Left renal pelvis (tissue), 4 donors: ENCODE measurements at regions not wholly inside any gene's neighbourhood (a gene's known extent, or its start where the extent isn't known, plus 50 kb on each side); places are given as distances from the start of the nearest gene placed in this dataset.

Experiments
- DNase-seq, 4 donors: peaks; one replicate each; pipeline ENCODE4 v3.0.0-alpha.2; 2013; ENCODE audit warnings: low read depth in 4 of 4, low spot score in 3 of 4

DNA sequence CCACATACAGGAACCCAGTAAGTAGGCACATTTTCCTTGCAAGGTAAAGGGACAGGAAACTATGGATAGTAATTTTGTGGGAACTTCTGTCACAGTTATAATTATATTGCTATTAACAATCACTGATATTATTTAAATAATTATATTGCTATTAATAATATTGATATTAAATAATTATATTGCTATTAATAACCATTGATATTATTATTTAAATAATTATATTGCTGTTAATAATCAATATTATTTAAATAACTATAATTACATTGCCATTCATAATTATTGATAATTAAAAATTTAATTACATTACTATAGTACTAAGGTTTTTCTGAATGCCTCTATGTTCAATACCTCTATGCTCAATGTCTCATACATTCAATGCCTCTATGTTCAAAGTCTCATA is 385.6 kb upstream of the SGCD start:
- DNase-seq, result no peak

DNA sequence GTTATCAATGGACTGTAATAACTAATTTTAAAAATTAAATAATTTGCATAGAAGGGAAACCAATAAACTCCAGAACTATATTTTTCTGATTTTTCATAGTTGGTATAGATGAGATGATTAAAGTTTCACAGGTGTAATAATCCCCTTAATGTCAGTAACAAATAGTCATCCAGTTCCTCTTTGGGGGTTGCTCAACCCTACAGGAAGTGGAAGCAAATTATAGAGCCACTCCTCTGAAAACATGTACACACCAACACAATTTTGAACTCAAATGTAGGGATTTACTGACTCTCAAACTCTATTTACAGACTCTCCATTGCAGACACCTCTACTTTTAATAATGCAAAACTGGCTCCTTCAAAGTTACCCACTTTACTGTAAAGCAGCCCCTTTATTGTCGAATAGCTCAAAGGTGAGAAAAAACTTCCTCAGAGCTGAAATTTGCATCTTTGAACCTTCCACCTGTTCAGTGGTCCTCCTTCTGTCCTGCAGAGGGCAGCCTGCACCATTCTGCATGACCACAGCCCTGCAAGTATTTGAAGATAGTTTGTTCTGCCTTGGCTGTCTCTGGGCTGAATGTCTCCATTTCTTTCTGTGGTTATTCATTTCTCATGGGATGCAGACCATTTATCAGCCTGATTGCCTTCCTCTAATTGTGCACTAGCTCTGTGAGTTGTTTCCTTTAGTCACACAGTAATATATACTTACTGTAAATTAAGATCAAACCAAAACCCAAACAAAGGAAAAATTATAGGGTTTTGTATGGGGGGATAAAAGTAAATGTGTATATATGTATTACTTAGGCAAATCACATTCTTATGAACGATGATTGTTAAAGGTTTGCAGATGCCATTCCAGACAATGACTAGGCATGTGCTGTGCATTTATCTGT is 383.2 kb upstream of the SGCD start:
- DNase-seq, result peak; percentile 8 to 32 (median 26)

DNA sequence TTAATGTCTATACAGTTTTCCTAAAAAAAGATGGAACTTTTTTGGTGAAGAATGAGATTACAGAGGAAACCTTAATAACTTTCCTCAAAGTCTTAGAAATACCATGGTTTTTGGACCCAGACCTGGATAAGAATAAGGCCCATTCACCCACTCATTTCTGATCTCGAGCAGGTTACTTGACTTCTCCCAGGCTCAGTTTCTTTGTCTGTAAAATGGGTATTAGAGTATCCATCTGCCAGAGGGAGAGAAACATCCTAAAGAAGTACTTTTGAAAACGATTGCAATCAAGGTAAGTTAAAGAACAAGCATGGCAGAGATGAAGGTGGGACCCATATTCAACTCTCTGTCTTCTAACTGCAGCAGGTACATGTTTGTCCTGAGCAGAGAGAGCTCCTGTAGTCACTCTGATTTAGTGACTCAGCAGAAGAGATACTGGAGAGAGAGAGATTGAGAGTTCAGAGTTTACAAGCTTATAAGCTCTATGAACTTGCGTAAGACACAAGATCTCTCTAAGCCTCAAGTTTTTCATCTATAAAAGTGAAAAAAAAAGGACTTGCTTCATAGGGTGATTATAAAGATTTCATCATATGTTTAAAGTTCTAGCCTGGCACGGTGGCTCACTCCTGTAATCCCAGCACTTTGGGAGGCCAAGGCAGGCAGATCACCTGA is 379.4 kb upstream of the SGCD start:
- no peak for DNase-seq

DNA sequence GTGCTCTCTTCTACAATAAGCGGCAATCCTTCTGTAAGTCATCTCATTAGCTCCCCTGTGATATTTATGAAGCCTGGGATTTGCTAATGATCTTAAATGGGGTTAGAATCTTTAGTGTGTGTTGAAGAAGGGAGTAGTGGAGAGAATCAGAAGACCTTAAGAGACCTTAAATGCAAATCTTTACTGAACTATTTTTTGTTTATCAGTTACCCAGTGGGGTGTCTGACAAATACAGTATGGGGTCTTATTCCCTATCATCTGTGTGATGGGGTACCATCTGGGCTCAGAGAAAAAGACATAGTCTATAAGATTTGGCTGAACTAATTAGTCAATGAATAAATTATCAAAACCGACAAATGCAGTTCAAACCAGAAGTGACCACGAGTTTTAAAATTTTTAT is 378.4 kb upstream of the SGCD start:
- DNase-seq, result no peak

DNA sequence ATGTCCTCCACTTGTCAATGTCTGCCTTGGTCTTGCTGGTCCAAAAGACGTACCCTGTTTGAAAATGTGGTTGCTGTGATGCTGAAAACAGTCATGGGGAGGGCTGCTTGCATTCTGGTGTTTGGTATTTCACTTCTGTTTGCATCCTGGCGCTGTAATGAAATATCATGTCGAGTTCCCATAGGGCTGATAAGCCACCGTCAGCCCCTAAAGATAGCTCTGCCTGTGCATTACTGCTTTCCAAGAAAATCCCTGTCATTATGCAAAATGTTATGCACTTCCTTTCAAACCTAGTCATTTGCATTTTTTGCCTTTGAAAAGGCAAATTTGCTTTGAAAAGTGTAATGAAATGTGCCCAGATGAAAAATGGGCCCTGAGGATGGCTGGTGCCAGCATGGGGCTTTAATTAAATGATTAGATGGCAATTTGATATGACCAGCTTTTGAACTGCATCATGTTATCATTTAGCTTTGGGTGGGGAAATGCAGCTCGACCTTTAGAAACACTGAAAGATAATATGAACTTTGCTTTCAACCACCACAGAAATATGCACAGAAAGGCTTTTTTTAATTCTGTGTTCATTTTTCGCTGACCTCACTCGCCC is 374.4 kb upstream of the SGCD start:
- no peak for DNase-seq

DNA sequence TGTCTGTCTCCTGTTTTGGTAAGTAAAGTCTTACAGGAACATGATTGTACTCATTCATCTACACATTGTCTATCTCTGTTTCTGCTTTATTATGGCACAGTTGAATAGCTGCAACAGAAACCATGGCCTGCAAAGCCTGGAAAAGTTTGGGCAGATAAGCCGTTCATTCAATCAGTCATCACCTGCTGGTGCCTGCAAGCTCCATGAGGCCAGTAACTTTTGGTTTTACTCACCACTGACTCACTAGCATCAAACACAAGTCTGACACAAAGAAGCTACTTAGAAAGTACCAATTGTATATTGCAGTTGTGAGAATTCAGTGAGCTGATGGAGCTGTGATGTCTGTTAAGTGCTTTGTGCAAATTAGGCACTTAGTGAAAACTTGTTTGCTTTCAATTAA is 373.6 kb upstream of the SGCD start:
- DNase-seq, result no peak

DNA sequence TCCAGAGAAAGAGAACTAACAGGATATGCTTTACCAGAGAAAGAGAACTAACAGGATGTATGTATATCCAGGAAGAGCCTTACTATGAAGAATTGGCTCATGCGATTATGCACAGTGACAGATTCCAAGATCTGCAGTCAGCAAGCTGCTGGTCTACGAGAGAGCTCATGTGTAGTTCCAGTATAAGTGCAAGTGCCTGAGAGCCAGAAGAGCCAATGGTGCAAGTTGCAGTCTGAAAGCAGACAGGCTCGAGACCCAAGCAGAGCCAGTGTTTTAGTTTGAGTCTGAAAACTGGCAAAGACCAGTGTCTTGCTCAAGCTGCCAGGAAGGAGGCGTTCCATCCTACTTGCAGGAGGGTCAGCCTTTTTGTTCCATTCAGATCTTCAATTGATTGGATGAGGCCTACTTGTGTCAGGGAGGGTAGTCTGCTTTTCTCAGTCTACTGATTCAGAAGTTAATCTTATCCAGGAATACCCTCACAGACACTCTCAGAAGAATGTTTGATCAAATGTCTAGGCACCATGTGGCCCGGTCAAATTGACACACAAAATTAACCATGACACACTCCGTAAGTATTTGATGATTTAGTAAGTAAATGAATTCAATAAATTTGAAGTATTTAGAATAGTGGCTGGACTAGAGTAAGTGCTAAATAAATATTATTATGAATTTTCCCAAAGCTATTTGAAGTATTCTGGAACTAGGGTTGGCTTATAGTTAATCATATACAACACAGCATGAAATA is 372.1 kb upstream of the SGCD start:
- no peak for DNase-seq

DNA sequence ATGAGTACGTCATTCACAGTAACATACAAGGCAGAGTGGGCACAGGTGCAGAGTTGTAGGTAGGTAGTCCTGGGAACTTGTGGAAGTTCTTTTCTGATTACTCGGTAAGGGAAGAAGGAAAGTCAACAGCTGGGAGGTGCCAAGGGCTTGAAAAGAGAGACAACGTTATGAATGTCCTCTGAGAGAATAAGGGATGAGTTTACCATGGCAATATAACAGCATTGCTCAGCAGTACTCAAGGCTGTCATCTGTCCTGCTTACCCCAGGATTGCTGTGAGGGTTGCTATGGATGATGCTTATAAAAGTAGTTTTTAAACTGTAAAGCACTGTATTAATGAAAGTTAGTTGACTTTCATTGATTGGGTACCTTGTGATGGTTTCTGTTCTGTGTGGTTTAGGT is 369.1 kb upstream of the SGCD start:
- DNase-seq, result no peak

DNA sequence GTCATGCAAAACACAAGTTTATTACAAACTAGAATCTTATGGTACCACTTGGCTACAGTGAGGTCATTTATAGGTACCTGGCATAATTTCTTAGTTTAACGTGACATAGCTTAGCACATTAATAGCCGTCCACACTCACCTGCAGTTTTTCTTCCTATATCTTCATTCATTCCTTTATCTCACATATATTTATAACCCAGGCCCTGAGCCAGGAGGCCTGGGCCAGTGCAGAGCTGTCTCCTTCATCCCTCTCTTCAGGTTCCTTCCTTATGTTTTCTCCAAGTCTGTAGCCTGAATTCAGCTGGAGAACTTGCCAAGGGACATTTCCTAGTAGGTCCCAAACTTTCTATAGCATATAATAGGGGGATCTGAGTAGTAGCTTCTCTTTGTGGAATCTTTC is 367.9 kb upstream of the SGCD start:
- DNase-seq, result no peak

DNA sequence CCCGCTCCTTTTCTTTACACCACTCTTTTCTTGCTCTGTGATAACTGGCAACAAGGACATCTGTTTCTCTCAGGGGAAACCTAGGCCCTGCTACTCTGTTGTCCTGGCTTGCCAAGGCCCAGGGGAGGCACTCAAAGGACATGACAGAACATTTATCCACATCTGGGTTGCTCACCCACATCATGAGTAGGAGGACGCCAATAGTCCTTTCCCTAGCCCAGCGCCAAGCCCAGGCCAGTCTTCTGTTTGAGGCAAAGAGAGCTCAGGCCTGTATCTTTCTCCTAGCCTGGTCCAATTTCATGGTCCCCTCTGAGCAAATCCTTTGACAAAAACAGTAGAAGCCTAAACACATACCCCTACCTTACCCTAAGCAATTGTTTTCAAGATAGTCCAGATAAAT is 366.8 kb upstream of the SGCD start:
- DNase-seq, result no peak

DNA sequence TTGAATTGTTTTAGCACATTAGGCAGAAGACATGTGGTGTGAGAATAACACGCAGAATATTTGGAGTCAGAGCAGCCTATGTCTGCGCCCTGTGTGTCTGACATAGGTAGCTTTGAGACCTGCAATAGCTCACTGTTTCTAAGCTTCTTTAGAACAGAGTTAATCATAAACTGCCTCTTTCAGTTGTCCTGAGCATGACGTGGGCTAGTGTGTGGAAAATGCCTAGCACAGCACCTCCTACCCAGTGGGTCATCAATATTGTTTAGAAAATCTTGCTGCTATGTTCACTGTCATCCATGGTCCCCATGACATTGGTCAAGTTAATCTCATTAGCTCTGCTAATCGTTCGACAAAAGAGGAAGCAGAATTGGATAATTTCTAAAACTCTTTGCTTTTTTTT is 357.4 kb upstream of the SGCD start:
- no peak for DNase-seq

DNA sequence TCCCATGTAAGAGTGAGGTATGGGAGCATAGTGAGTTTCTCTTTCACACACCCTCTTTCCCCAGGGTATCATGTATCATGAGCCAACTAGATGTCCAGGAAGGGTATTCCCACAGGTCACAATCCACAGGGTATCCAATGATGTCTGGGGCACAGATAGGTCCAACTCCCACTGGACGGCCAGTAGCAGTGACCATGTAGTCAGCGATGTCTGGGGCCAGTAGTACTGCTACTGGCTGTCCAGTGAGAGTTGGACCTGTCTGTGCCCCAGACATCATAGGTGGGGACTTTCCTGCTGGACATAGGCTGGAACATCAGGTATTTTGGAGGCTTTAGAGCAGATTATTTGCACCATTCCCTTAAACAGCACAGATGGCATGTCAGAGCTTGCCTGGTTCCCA is 352.6 kb upstream of the SGCD start:
- no peak for DNase-seq

DNA sequence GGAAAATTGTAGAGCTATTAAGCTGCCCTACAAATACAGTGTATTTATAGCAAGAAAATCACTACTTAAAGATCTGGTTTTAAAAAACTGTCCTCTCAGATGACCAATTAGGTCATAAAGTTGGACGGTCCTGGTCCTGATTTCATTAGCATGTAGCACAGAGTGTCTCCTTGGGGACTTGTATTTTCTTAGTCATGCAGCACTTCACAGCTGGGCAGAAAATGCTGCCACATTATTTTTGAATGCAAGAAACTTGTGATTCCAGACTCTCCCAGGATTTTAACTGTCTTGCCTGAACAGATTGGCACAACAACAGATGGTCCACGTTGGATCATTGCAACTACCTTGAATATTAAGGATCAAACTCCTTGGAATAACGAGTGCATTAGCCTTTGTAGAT is 348.1 kb upstream of the SGCD start:
- DNase-seq, result no peak

DNA sequence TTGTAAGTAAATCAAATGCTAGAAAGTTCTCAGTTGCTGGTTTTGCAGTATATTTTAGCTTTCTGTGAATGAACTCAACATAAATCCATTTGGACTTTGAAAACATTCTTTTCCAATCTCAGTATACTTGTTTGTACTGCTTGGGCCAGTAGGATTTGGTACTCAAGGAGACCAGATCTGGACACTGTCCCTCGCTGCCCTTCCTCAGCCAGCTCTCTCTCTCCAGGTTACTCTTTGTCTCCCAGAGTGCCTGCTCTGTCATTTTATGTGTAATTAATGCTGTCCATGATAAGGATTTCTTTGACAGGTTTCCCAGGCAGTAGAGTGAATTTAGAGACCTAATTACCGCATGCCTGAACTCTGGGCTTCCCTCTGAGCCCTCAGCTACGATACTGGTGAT is 344.6 kb upstream of the SGCD start:
- DNase-seq, result no peak

DNA sequence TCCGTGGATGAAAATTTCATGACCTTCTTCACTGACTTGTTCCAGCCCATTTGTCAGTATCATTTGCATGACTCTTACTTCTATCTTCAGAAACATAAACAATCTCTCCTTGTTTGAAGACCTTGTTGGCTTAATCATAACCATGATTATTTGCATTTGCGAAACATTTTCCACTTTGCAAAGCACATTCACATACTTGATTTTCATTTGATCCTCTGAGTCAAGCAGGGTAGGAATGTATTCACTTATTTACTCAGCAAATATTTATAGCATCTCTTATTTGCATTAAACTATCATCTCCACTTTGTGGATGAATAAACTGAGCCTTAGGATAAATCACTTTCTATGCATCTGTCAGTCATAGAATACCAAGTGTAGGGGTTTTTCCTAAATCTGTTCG is 343.0 kb upstream of the SGCD start:
- DNase-seq, result no peak

DNA sequence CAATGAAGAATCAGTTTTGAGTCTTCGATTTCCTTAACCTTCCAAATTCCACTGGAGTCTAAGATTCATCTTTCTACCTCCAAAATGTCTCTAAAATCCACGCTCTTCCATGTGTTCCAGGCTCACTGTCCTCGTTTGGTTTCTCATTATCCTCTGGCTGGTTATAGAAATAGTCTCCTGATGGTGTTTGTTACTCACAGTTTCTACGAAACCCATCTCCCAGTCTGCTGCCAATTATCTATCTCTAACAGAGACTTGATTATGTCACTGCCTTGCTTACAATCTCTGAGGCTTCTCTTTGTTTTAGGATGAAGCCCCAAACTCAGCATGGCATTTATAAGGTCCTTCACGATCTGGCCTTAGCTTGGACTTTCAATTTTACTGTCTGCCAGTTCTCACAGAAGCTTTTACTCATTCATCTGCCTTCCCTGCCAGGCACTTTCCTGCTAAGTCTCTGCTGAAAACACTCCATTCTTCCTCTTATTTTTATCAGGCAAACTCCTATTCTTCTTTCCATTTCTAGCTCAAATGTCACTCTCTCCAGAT is 339.6 kb upstream of the SGCD start:
- DNase-seq, result no peak

DNA sequence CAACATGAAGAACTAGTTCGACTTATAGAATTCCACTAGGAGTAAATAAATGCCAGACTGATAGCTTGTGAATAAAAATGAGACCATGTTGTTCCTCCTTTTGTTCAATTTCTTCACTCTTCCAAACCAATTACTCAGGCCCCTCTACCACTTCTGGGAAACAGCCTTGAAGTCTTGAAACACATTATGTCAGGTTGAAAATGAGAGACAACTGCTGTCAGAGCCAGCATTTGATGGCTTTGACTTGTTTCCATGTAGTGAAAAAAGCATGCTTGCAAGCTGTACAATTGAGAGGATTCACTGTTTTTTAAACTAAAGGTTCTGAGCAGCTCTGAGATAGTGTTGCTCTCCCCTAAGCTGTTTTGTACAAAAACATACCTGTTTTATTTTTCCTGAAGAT is 337.1 kb upstream of the SGCD start:
- no peak for DNase-seq

DNA sequence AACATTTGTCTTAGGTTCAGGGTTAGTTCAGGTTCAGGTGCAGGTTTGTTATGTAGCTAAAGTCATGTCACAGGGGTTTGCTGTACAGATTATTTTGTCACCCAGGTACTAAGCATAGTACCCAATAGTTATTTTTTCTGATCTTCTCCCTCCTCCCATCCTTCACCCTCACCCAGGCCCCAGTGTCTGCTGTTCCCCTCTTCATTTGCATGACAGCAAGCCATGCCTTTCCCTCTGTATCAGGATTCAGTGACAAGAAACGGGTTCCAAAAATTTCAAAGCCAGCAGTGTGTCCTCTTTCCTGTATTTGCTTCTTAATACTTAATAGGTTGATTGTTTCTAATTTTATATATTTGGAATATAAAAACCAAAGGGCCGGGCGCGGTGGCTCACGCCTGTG is 330.8 kb upstream of the SGCD start:
- no peak for DNase-seq

DNA sequence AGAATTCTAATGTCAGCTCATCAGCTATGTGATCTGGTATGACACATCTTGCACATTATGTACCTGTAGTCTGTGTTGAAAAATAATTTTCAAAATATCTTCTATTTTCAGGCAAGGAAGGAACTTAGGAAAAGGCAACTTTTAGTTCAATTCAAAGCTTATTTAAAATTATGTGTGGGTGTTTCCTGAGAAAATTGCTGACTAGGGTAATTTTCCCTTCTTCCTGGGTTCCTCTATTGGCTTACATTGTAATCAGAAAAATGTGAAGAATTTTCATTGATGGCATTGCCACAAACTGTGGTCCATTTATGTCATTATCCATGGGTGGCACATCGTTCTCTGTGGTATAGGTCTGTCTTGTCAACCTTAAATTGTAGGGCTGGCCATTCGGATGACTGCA is 328.7 kb upstream of the SGCD start:
- no peak for DNase-seq

DNA sequence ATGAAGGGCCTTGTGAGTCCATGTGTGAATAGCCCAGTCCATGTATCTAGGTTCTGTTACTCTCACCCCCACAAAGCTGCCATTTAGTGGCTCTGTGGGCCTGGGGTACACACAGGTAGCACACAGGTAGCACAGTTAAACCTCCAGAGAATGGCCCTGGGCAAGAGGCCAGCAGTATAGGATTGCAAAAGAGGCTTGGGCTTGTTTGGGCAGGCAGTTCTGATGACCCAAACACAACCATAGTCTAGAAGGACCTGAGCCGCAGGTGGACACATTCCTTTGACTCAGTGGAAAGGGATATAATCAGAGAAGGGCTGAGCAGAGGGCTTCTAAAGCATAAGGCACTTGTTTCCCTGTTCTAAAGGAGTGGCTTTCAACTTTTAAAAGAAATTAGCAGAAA is 326.8 kb upstream of the SGCD start:
- no peak for DNase-seq

DNA sequence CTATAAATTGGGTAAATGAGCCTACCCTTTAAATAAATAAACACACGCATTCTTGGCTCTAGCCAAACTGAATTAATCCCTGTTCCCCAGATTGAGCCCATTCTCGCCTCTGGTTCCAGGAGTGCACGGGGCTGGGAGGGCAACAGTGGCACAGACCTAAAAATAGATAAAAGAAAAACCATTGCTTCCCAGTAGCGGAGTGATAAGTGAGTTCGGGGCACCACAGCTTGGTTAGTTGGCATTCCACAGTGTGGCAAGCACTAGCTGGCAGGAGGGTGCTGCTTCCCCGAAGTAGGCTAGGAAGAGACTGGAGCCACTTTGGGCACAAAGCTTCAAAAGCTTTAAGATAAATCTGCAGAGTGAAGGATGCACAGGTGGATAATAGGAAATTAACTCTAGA is 322.2 kb upstream of the SGCD start:
- DNase-seq, result no peak
